SK-N-SH (cell line): ENCODE measurements at regions not wholly inside any gene's neighbourhood (a gene's known extent, or its start where the extent isn't known, plus 50 kb on each side); places are given as distances from the start of the nearest gene placed in this dataset.

Experiments
- CTCF ChIP-seq: fragments of 200-600 bp; sonication (generic); IDR thresholded peaks from 2 replicates; pipeline ENCODE4 v1.6.1; 2017; ENCODE audit warnings: antibody characterized with exemption, mild to moderate bottlenecking, moderate library complexity
- JUND ChIP-seq: IDR thresholded peaks from 2 replicates; pipeline ENCODE4 v1.4.0; 2012
- USF2 ChIP-seq: fragments of 150-350 bp; IDR thresholded peaks from 2 replicates; pipeline ENCODE4 v1.6.1; 2017; ENCODE audit warnings: antibody characterized with exemption, low read length, low read depth, borderline replicate concordance
- YY1 ChIP-seq: IDR thresholded peaks from 2 replicates; pipeline ENCODE4 v1.4.0; 2012; ENCODE audit warnings: low read depth, mild to moderate bottlenecking

GRCh38 chr12:60981473-60981872 lies 1278.7 kb upstream of the USP15 start:
- TF ChIP-seq CTCF (no peak), YY1 (no peak), JUND (no peak), USF2 (no peak)
